ENCODE measurements at regions not wholly inside any gene's neighbourhood (a gene's known extent, or its start where the extent isn't known, plus 50 kb on each side); places are given as distances from the start of the nearest gene placed in this dataset.

DNA sequence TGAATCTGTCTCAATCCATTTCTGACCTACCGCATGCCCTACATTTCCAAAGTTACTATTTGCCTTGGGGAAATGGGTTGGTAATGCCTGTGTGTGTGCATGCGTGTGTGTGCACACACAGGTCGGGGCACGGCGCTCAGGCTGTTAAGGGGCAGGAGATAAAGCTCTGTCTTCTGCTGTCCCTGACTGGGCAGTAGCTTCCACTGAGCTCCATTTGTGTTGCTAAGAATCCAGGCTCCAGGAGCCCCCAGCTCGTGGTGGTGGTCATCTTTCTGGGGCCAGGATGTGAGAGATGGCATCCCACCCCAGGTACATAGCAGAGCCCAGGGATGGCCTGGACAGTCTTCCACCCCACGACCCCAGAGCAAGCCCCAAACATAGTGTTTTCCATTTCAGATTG, 66.7 kb upstream of the HS6ST1 start:
- H3K27ac ChIP-seq, result no peak overlapping the region
- no peaks in the 10 kb centered on the region for H3K36me3 ChIP-seq (ENCODE audit: insufficient read depth)
- TF ChIP-seq, protein P1, sequence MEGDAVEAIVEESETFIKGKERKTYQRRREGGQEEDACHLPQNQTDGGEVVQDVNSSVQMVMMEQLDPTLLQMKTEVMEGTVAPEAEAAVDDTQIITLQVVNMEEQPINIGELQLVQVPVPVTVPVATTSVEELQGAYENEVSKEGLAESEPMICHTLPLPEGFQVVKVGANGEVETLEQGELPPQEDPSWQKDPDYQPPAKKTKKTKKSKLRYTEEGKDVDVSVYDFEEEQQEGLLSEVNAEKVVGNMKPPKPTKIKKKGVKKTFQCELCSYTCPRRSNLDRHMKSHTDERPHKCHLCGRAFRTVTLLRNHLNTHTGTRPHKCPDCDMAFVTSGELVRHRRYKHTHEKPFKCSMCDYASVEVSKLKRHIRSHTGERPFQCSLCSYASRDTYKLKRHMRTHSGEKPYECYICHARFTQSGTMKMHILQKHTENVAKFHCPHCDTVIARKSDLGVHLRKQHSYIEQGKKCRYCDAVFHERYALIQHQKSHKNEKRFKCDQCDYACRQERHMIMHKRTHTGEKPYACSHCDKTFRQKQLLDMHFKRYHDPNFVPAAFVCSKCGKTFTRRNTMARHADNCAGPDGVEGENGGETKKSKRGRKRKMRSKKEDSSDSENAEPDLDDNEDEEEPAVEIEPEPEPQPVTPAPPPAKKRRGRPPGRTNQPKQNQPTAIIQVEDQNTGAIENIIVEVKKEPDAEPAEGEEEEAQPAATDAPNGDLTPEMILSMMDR (conservative IDR thresholded peaks at IDR 0.05; ENCODE audit: low read depth, low read length), result no peak
- H4K20me1 ChIP-seq (ENCODE audit: insufficient read depth), result no peaks in the 10 kb centered on the region
- no peaks in the 10 kb centered on the region for H3K79me2 ChIP-seq (ENCODE audit: insufficient read depth, low read depth)
- H3K27me3 ChIP-seq (ENCODE audit: insufficient read depth, low read depth), result no peaks in the 10 kb centered on the region
- H3K9ac ChIP-seq, result no peak overlapping the region
- peaks cover 7% of the 10 kb centered on the region for H3K4me1 ChIP-seq (ENCODE audit: low read depth, poor library complexity, severe bottlenecking)
- H3K4me2 ChIP-seq, result no peak overlapping the region
- no peak overlapping the region for H2AFZ ChIP-seq (ENCODE audit: low read depth)
- H3K4me3 ChIP-seq (IDR thresholded peaks at IDR 0.05; ENCODE audit: insufficient read depth, low read depth, low read length), result no peak overlapping the region

DNA sequence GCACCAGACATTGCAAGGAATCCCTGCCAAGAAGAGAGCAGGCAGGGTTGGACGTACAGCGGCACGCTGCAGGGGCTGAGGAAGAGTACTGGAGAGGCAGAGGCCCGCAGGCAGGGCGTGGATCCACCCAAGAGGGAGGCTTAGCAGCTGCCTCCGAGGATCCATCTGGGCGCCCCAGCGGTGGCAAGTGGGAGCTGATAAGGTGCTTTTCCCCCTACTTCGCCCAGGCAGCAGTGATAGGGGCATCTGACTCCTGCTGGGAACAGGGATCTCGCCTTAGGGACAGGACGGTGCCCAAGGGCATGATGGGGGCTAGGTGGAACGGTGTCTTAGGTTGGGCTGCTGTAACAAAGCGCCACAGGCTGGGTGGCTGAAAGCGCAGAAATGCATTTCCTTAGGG, 67.4 kb upstream of the HS6ST1 start:
- no peak overlapping the region for H3K4me2 ChIP-seq

DNA sequence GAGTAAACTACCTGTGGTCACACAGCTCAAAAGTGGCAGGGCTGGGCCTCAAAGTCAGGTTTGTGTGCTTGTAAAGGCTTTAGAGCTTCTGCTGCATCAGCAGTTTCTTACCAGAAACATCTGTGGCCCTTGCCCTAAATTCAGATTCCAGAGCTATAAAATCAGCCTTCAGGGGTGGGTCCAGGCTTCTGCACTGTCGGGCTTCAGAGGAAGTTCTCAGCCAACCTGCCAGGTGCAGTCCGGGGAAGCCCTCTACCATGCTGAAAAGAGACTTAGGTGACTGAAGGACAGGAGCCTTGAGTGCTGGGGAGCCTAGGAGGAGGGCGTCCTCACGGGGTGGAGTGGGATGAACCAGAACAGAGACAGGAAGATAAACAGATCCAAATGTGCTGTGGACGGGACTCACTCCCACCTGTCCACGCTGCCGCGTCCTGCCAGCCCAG, 69.9 kb upstream of the HS6ST1 start:
- no peaks in the 10 kb centered on the region for H3K27me3 ChIP-seq (ENCODE audit: insufficient read depth, low read depth)
- no peak overlapping the region for H3K9ac ChIP-seq
- no peaks in the 10 kb centered on the region for H3K36me3 ChIP-seq (ENCODE audit: insufficient read depth)
- H3K4me2 ChIP-seq, result no peak overlapping the region
- no peak overlapping the region for H2AFZ ChIP-seq (ENCODE audit: low read depth)
- TF ChIP-seq, protein P1 (conservative IDR thresholded peaks at IDR 0.05; ENCODE audit: low read depth, low read length), result no peak
- no peak overlapping the region for H3K4me3 ChIP-seq (IDR thresholded peaks at IDR 0.05; ENCODE audit: insufficient read depth, low read depth, low read length)
- H3K27ac ChIP-seq, result no peak overlapping the region
- peaks cover 7% of the 10 kb centered on the region for H3K4me1 ChIP-seq (ENCODE audit: low read depth, poor library complexity, severe bottlenecking)
- no peaks in the 10 kb centered on the region for H4K20me1 ChIP-seq (ENCODE audit: insufficient read depth)
- H3K79me2 ChIP-seq (ENCODE audit: insufficient read depth, low read depth), result no peaks in the 10 kb centered on the region

More for the DNA sequence above, 67.4 kb upstream of the HS6ST1 start:
- H3K4me1 ChIP-seq (ENCODE audit: low read depth, poor library complexity, severe bottlenecking), result peaks cover 7% of the 10 kb centered on the region
- H3K27me3 ChIP-seq (ENCODE audit: insufficient read depth, low read depth), result no peaks in the 10 kb centered on the region
- H3K36me3 ChIP-seq (ENCODE audit: insufficient read depth), result no peaks in the 10 kb centered on the region
- H3K27ac ChIP-seq, result no peak overlapping the region
- no peaks in the 10 kb centered on the region for H4K20me1 ChIP-seq (ENCODE audit: insufficient read depth)
- TF ChIP-seq, protein P1 (conservative IDR thresholded peaks at IDR 0.05; ENCODE audit: low read depth, low read length), result no peak
- no peak overlapping the region for H3K9ac ChIP-seq
- no peaks in the 10 kb centered on the region for H3K79me2 ChIP-seq (ENCODE audit: insufficient read depth, low read depth)
- no peak overlapping the region for H3K4me3 ChIP-seq (IDR thresholded peaks at IDR 0.05; ENCODE audit: insufficient read depth, low read depth, low read length)
- no peak overlapping the region for H2AFZ ChIP-seq (ENCODE audit: low read depth)

DNA sequence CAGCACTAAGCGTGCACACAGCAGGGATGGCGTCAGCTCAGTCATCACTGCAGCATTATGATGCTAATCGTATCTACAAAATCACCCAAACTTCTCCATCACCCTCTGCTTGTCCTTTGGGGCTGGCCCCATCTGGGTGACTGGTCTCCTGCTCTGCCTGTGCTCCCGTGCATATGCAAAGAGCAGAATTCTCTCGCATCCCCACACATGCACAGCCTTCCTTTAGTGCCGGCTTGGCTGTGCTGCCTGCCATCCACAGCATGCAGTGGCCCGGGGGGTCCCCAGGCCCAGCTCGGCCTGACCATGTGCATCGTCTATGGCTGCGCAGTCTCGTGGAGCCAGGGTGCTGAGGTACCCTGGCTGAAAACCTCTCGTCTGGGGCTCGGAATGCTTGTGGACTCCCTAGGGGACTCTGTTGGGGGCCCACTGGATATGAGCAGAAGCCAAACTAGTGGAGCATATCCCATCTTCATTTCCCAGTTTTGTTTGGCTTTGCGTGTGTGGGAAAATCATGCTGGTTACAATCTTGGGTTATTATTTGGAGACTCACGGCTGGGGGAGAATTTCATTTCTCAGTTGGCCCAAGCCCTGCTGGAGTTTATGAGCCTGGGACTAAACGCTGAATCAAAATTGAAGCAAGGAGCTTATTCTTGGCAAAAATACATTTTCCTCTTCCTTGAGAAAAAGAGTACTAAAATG, 70.9 kb upstream of the HS6ST1 start:
- Histone ChIP-seq H3K36me3 (ENCODE audit: insufficient read depth) (no peaks in the 10 kb centered on the region), H3K27me3 (ENCODE audit: insufficient read depth, low read depth) (no peaks in the 10 kb centered on the region), H4K20me1 (ENCODE audit: insufficient read depth) (no peaks in the 10 kb centered on the region), H3K27ac (no peak overlapping the region), H3K4me1 (ENCODE audit: low read depth, poor library complexity, severe bottlenecking) (peaks cover 7% of the 10 kb centered on the region), H3K9ac (no peak overlapping the region), H3K4me2 (no peak overlapping the region), H3K4me3 (IDR thresholded peaks at IDR 0.05; ENCODE audit: insufficient read depth, low read depth, low read length) (no peak overlapping the region), H2AFZ (ENCODE audit: low read depth) (no peak overlapping the region), H3K79me2 (ENCODE audit: insufficient read depth, low read depth) (no peaks in the 10 kb centered on the region)
- TF ChIP-seq, protein P1 (conservative IDR thresholded peaks at IDR 0.05; ENCODE audit: low read depth, low read length), result no peak

Data from KMS-11 (cell line).